GM23248 (cell line): ENCODE measurements at regions not wholly inside any gene's neighbourhood (a gene's known extent, or its start where the extent isn't known, plus 50 kb on each side); places are given as distances from the start of the nearest gene placed in this dataset.

Experiments
- DNase-seq: peaks from one replicate; pipeline ENCODE4 v3.0.0-alpha.2; 2015
- H2AFZ ChIP-seq: fragments of 200-600 bp; sonication (generic); 2 replicates; pipeline ENCODE4 v1.6.1; 2016; ENCODE audit warnings: antibody characterized with exemption
- H3F3A ChIP-seq: fragments of 200-600 bp; sonication (generic); 2 replicates; pipeline ENCODE4 v1.6.1; 2016; ENCODE audit warnings: mild to moderate bottlenecking, antibody characterized with exemption, mixed run types; ENCODE audit not compliant: insufficient read depth
- H3K27ac ChIP-seq: fragments of 200-600 bp; sonication (generic); 2 replicates; pipeline ENCODE4 v1.5.1; 2016; ENCODE audit warnings: mild to moderate bottlenecking
- H3K27me3 ChIP-seq: fragments of 200-600 bp; sonication (generic); replicated peaks from 2 replicates; pipeline ENCODE4 v1.6.1; 2016; ENCODE audit warnings: mild to moderate bottlenecking; ENCODE audit not compliant: insufficient read depth
- H3K36me3 ChIP-seq: fragments of 200-600 bp; sonication (generic); 2 replicates; pipeline ENCODE4 v1.6.1; 2016; ENCODE audit warnings: low read depth, mild to moderate bottlenecking
- H3K4me1 ChIP-seq: fragments of 200-600 bp; sonication (generic); 2 replicates; pipeline ENCODE4 v1.6.1; 2016; ENCODE audit warnings: mild to moderate bottlenecking; ENCODE audit not compliant: insufficient read depth
- H3K4me2 ChIP-seq: fragments of 200-600 bp; sonication (generic); one replicate; pipeline ENCODE4 v1.6.1; 2016; ENCODE audit warnings: mild to moderate bottlenecking; ENCODE audit not compliant: unreplicated experiment
- H3K4me3 ChIP-seq: fragments of 200-600 bp; sonication (generic); 2 replicates; pipeline ENCODE4 v1.5.1; 2016; ENCODE audit warnings: mild to moderate bottlenecking
- H3K79me2 ChIP-seq: fragments of 200-600 bp; sonication (generic); 2 replicates; pipeline ENCODE4 v1.6.1; 2016; ENCODE audit warnings: mild to moderate bottlenecking; ENCODE audit not compliant: insufficient read depth
- H3K9ac ChIP-seq: fragments of 200-600 bp; sonication (generic); 2 replicates; pipeline ENCODE4 v1.6.1; 2016; ENCODE audit warnings: mild to moderate bottlenecking
- H3K9me2 ChIP-seq: fragments of 200-600 bp; sonication (generic); 2 replicates; pipeline ENCODE4 v1.6.1; 2016; ENCODE audit warnings: mixed run types, mild to moderate bottlenecking, moderate library complexity; ENCODE audit not compliant: insufficient read depth
- H3K9me3 ChIP-seq: fragments of 200-600 bp; sonication (generic); one replicate; pipeline ENCODE4 v1.6.1; 2017; ENCODE audit warnings: low read depth
- H4K20me1 ChIP-seq: fragments of 200-600 bp; sonication (generic); 2 replicates; pipeline ENCODE4 v1.6.0; 2016; ENCODE audit not compliant: insufficient read depth
- EZH2 ChIP-seq: fragments of 200-600 bp; sonication (generic); IDR thresholded peaks from 2 replicates; pipeline ENCODE4 v1.6.1; 2018; ENCODE audit warnings: antibody characterized with exemption, mild to moderate bottlenecking; ENCODE audit not compliant: insufficient read depth, poor library complexity, severe bottlenecking
- EZH2phosphoT487 ChIP-seq: fragments of 200-600 bp; sonication (generic); IDR thresholded peaks from 2 replicates; pipeline ENCODE4 v1.6.1; 2018; ENCODE audit warnings: antibody characterized with exemption, moderate library complexity, mild to moderate bottlenecking, low read depth; ENCODE audit not compliant: insufficient read depth
- WGBS, 2 experiments: methylation state at CpG; one replicate each; pipeline ENCODE4 v1.1.6; 2015 to 2017; ENCODE audit warnings: low lambda C conversion rate in 2 of 2, low coverage in 1 of 2; ENCODE audit errors: missing lambda C conversion rate in 2 of 2; 5-methylcytosine and 5-hydroxymethylcytosine counted together
- in situ Hi-C: fragments of 300-500 bp; cut with MboI; formaldehyde crosslinking; loops from 2 replicates; pipeline ENCODE4 v1.15.0; 2020

GRCh38 chr18:71209944-71210343 is 921.1 kb downstream of the SOCS6 start:
- Histone ChIP-seq H3K4me2 (no peak overlapping the region), H3K9me2 (no peaks in the 10 kb centered on the region), H4K20me1 (no peaks in the 10 kb centered on the region)

GRCh38 chr18:71194438-71194837 is 905.6 kb downstream of the SOCS6 start:
- Histone ChIP-seq H3K36me3 (no peaks in the 10 kb centered on the region), H3K4me2 (no peak overlapping the region), H3K4me1 (no peaks in the 10 kb centered on the region), H3K4me3 (no peak overlapping the region), H3K9me2 (no peaks in the 10 kb centered on the region), H3K9ac (no peak overlapping the region), H3K27ac (no peak overlapping the region), H2AFZ (no peak overlapping the region), H4K20me1 (no peaks in the 10 kb centered on the region), H3K9me3 (no peaks in the 10 kb centered on the region), H3K79me2 (no peaks in the 10 kb centered on the region), H3F3A (no peaks in the 10 kb centered on the region), H3K27me3 (no peaks in the 10 kb centered on the region)
- no peak for DNase-seq
- 5 to 14% methylated on average over 1 of the region's 1 CpG for WGBS, 2 experiments
- TF ChIP-seq EZH2, result no peak
- no peak for TF ChIP-seq EZH2phosphoT487
- in situ Hi-C loops, result no loop called here

More at GRCh38 chr18:71209944-71210343, 921.1 kb downstream of the SOCS6 start:
- no peaks in the 10 kb centered on the region for H3K9me3 ChIP-seq
- WGBS, 2 experiments, result 0 to 7% methylated on average over 2 of the region's 2 CpGs
- H3K4me1 ChIP-seq, result no peaks in the 10 kb centered on the region
- H3K79me2 ChIP-seq, result no peaks in the 10 kb centered on the region
- H3K27ac ChIP-seq, result no peak overlapping the region
- H3F3A ChIP-seq, result no peaks in the 10 kb centered on the region
- no peak for DNase-seq
- in situ Hi-C loops, result no loop called here
- no peaks in the 10 kb centered on the region for H3K27me3 ChIP-seq
- no peak overlapping the region for H3K9ac ChIP-seq
- no peaks in the 10 kb centered on the region for H3K36me3 ChIP-seq
- TF ChIP-seq EZH2phosphoT487 (no peak), EZH2 (no peak)
- H2AFZ ChIP-seq, result no peak overlapping the region
- no peak overlapping the region for H3K4me3 ChIP-seq

- Histone ChIP-seq H3K79me2 (no peaks in the 10 kb centered on the region), H3K4me3 (no peak overlapping the region), H3K36me3 (no peaks in the 10 kb centered on the region), H3K27ac (no peak overlapping the region), H3F3A (no peaks in the 10 kb centered on the region), H3K9me2 (no peaks in the 10 kb centered on the region), H3K9me3 (no peaks in the 10 kb centered on the region), H4K20me1 (no peaks in the 10 kb centered on the region), H2AFZ (no peak overlapping the region), H3K9ac (no peak overlapping the region), H3K27me3 (no peaks in the 10 kb centered on the region), H3K4me2 (no peak overlapping the region), H3K4me1 (no peaks in the 10 kb centered on the region)
- TF ChIP-seq EZH2phosphoT487, result no peak
- no peak for TF ChIP-seq EZH2
- WGBS, 2 experiments, result 8 to 18% methylated on average over 3 of the region's 3 CpGs
- in situ Hi-C loops, result no loop called here
- no peak for DNase-seq
These were observed 900.7 kb downstream of the SOCS6 start for GRCh38 chr18:71189581-71189980.

GRCh38 chr18:71168557-71169145 is 879.8 kb downstream of the SOCS6 start:
- TF ChIP-seq EZH2 (no peak), EZH2phosphoT487 (no peak)
- H3K4me3 ChIP-seq, result no peak overlapping the region
- DNase-seq, result no peak
- H3K9ac ChIP-seq, result no peak overlapping the region
- H3K4me2 ChIP-seq, result no peak overlapping the region
- no peaks in the 10 kb centered on the region for H3K9me2 ChIP-seq
- H3K9me3 ChIP-seq, result no peaks in the 10 kb centered on the region
- no peaks in the 10 kb centered on the region for H3K79me2 ChIP-seq
- H3K4me1 ChIP-seq, result no peaks in the 10 kb centered on the region
- 6 to 9% methylated on average over 4 of the region's 4 CpGs for WGBS, 2 experiments
- no peaks in the 10 kb centered on the region for H3K36me3 ChIP-seq
- in situ Hi-C loops, result no loop called here
- no peaks in the 10 kb centered on the region for H4K20me1 ChIP-seq
- no peak overlapping the region for H2AFZ ChIP-seq
- H3K27ac ChIP-seq, result no peak overlapping the region
- H3K27me3 ChIP-seq, result no peaks in the 10 kb centered on the region
- no peaks in the 10 kb centered on the region for H3F3A ChIP-seq

GRCh38 chr18:71136487-71136886 is 847.6 kb downstream of the SOCS6 start:
- no peaks in the 10 kb centered on the region for H4K20me1 ChIP-seq
- H3K9ac ChIP-seq, result no peak overlapping the region
- H3K27me3 ChIP-seq, result no peaks in the 10 kb centered on the region
- no peak for DNase-seq
- in situ Hi-C loops, result no loop called here
- H3K4me3 ChIP-seq, result no peak overlapping the region
- H3K4me2 ChIP-seq, result no peak overlapping the region
- WGBS, 2 experiments, result 3 to 7% methylated on average over 3 of the region's 3 CpGs
- no peak overlapping the region for H3K27ac ChIP-seq
- no peaks in the 10 kb centered on the region for H3F3A ChIP-seq
- H3K4me1 ChIP-seq, result no peaks in the 10 kb centered on the region
- no peaks in the 10 kb centered on the region for H3K79me2 ChIP-seq
- H2AFZ ChIP-seq, result no peak overlapping the region
- no peaks in the 10 kb centered on the region for H3K9me3 ChIP-seq
- TF ChIP-seq EZH2phosphoT487, result no peak
- TF ChIP-seq EZH2, result no peak
- no peaks in the 10 kb centered on the region; the same call in 1 of the 2 replicates for H3K9me2 ChIP-seq
- H3K36me3 ChIP-seq, result no peaks in the 10 kb centered on the region
